Renal cortex interstitium (tissue), 11 donors: ENCODE measurements at regions not wholly inside any gene's neighbourhood (a gene's known extent, or its start where the extent isn't known, plus 50 kb on each side); places are given as distances from the start of the nearest gene placed in this dataset.

Source experiments
- DNase-seq, 11 donors: peaks; one replicate each; pipeline ENCODE4 v3.0.0-alpha.2; 2013; ENCODE audit warnings: low read depth in 9 of 11, low spot score in 4 of 11; ENCODE audit errors: extremely low read depth in 1 of 11

DNA sequence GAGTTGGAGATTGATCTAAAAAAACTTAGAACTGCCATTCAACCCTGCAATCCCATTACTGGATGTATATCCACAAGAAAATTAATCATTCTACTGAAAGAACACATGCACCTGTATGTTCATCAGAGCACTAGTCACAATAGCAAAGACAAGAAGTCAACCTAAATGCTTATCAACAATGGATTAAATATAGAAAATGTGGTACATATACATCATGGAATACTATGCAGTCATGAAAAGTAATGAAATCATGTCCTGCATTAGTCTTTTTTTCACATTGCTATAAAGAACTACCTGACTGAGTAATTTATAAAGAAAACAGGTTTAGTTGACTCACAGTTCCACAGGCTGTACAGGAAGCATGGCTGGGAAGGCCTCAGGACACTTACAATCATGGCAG, 850.5 kb downstream of the TECRL start:
- no peak for DNase-seq

DNA sequence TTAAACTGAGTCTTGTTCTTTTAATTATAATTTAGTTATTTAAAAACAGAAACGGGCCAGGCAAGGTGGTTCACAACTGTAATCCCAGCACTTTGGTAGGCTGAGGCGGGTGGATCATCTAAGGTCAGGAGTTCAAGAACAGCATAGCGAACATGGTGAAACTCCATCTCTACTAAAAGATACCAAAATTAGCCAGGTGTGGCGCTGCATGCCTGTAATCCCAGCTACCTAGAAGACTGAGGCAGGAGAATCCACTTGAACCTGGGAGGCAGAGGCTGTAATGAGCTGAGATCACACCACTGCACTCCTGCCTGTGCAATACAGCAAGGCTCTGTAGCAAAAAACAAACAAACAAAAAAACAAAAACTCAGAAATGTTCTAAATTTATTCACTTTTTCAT, 852.9 kb downstream of the TECRL start:
- no peak for DNase-seq

DNA sequence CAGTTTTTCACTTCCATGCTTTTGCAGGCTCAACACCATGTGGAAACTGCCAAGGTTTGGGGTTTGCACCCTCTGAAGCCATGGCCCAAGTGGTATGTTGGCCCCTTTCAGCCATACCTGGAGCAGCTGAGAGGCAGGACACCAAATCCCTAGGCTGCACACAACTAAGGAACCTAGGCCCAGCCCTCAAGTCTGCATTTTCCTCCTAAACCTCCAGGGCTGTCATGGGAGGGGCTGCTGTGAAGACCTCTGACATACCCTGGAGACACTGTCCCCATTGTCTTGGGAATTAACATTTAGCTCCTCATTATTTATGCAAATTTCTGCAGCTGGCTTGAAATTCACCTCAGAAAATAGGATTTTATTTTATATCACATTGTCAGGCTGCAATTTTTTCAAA, 856.1 kb downstream of the TECRL start:
- DNase-seq = no peak

DNA sequence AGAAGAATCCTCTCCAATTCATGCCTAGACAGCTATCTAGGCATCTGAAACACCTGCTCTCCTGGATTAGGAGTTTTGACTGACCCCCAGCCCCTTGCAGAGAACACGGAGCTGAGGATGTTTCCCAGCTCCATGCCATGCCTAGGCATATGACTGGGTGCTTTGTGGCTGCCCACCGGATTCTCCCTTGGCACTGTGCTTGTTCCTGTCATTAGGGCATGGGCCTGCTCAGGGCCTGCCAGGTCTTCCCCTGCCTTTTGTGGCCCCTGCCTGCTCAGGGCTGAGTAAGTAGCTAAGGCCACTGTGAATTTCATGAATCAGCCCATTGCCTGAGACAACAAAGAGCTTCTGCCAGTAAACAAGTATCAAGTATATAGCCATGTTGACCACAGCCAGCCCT, 867.4 kb downstream of the TECRL start:
- DNase-seq = no peak

DNA sequence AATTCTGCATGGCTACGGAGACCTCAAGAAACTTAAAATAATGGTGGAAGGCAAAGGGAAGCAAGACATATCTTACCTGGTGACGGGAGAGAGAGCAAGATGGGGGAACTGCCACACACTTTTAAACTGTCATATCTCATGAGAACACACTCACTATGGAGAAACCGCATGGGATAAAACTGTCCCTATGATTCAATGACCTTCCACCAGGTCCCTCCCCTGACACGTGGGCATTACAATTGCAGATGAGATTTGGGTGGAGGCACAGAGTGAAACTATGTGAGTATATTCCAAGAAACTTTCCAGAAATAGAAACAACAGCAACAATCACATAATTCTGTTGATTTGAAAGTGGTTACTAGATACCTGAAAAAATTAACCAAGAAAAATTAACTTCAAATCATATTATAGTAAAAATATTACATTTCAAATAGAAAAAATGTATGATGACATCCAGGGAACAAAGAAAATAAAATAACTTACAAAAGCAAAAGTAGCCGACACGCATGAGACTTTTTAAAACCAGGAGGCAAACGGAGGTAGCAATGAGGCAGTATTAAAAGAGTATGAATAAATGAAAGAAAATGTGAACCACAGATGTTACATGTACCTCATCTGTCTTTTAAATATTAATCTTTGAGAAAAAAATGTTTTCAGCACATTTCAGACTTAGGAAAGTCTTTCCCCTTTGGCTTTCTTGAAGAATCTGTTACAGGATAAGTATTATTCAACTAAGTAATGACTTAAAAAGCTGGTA, 879.5 kb downstream of the TECRL start:
- no peak for DNase-seq

DNA sequence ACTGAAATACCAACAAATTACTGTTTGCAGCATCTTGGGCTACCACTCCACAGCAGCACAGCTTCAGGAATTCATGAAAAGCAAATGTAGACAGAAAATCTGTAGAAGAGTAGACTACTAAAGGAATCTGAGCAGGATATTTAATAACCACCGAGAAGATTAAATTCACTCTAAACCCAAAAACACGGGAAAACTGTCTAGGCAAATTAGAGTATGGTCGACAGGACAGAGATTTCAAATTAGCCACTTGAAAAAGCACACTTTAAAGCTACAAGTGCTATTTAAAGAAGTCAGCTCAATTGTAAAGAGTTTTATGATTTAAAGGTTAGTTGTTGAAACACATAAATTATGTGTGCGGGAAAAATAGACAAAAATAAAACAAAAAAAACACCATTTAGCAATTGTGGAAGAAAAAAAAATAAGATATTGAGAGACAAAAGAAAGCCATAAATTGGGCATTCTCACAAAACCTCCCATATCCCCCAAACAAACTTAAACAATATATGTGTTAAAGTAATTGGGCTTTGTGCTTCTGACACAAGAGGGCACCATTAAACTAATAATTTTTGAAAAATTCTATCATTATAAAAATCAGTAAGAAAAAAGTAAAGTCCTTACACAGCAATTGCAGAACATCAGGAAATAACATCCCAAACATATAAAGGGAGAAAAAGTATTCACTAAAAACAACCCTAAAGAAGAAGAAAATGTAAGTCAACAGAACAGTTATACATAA, 880.8 kb downstream of the TECRL start:
- peak in 2 of 11 donors; percentile 0 to 4 for DNase-seq

DNA sequence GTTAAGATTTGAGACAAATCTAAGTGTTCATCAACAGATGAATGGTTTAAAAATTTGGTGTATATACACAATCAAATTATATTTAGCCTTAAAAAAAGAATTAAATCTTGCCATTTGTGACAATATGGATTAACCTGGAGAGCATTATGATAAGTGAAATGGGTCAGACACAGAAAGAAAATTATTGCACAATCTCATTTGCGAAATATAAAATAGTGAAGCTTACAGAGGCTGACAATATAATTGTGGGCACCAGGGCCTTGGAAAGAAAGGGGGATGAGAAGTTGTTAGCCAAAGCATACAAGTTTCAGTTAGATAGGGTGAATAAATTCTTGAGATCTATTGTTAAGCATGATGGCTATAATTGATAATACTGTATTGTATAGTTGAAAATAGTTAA, 883.0 kb downstream of the TECRL start:
- no peak for DNase-seq

DNA sequence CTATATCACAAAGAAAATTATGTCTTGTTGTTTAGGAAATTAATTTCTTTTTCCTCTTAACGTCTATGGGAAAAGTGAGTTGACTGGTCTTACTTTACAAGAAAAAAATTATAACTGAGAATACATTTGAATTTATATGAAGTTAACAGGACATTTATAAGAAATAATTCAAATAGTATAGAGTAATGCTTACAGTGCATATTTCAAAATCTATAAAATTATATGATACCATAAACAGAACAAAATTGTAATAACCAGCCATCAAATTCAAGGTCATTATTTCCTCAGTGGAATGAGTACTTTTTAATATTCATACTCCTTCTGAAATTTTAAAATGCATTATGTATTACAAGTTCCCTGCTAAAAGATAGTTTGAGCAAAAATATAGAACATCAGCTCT, 884.5 kb downstream of the TECRL start:
- DNase-seq = no peak

DNA sequence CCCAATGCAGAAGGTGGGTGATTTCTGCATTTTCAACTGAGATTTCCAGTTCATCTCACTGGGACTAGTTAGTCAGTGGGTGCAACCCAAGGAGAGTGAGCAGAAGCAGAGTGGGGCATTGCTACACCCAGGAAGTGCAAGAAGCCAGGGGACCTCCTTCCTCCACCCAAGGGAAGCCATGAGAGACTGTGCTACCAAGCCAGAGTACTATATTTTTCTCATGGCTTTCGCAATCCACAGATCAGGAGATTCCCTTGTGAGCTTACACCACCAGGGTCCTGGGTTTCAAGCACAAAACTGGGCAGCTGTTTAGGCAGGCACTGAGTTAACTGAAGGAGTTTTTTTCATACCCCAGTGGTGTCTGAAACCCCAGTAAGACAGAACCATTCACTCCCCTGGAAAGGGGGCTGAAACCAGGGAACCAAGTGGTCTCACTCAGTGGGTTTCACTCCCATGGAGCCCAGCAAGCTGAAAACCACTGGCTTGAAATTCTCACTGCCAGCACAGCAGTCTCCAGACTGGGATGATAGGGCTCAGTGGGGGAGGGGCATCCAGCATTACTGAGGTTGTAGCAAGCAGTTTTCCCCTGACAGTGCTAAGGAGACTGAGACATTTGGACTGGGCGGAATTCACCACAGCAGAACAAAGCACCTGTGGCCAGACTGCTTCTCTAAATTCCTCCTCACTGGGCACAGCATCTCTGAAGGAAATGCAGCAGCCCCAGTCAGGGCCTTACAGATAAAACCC, 903.4 kb downstream of the TECRL start:
- no peak for DNase-seq

DNA sequence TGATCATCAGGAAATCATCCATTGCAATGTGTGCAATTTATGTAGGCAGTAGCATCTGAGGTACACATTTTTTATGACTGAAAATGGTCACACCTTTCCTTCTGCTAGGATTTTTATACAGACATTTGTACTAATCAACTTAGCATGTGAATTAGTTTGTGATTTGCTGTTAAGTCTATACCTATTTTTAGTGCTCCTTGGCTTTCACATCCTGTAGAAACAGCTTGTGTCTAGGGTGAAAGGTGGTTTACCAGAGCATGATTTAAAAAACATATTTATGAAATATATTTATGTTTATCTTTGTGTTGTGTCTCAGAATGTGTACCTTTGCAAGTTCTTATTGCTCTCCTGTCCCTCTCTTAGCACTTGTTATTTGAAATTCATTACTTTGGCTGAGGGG, 916.0 kb downstream of the TECRL start:
- DNase-seq = no peak

DNA sequence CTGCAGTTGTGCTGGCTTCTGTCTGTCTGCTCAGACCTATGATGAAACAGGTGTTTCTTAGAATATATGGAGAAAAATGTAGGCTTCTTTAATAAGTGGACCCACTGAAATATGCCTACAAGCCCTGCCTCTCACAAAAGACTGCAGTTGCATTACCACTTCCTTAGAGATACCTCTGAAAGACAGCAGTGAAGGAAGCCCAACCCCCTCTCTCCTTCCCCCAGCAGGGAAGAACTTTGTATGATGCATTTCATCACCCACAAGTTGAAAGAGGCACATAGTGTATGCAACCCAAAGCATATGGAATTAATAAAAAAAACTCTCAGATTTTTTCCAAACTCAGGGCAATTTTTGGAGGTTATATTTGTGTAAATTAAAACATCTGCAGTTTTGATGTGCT, 916.7 kb downstream of the TECRL start:
- DNase-seq = no peak

DNA sequence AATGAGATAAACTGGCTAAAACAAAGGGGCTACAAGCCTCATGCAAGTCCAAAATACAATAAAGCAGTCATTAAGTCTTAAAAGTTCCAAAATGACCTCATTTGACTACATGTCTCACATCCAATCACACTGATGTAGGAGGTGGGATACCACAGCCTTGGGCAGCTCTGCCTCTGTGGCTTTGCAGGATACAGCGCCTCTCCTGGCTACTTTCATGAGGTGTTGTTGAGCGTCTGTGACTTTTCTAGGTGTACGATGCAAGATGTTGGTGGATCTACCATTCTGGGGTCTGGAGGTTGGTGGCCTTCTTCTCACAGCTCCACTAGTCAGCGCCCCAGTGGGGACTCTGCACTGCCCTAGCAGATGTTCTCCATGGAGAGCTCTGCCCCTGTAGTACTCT, 944.9 kb downstream of the TECRL start:
- DNase-seq = no peak

DNA sequence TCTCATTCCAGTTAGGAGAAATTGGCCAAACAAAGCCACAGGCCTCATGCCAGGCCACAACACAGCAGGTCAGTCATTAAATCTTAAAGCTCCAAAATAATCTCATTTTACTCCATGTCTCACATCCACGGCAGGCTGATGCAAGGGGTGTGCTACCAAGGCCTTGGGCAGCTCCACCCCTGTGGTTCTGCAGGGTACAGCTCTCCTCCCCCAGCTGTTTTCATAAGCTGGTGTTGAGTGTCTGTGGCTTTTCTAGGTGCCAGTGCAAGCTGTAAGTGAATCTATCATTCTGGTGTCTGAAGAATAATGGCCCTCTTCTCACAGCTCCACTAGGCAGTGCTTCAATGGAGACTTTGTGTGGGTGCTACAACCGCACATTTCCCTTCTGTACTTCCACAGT, 949.2 kb downstream of the TECRL start:
- DNase-seq = no peak

DNA sequence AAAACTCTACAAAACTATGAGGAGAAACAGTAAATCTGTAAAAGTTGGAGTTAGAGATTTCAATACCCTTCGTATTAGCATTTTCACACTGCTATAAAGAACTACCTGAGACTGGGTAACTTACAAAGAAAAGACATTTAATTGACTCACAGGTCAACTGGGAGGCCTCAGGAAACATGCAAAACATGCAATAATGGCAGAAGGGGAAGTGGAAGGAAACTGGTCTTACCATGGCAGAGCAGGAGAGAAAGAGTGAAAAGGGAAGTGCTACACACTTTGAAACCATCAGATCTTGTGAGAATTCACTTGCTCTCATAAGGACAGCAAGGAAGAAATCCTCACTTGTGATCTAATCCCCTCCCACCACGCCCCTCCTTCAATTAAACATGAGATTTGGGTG, 949.9 kb downstream of the TECRL start:
- DNase-seq = no peak

DNA sequence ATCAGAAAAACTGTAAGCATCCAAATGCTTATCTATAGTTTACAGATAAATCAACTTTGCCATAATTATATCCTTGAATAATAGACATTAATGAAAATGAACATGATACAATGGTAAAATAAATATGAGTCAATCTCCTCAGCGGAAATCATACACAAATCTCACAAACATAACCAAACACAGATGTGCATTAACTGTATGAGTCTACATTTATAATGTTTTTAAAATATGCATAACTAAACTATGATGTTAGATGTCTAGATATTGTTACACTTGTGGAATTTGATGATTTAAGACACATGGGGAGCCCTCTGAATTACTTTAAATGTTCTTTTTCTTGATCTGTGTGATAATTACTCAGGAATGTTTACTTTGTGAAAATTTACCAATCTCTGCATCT, 951.2 kb downstream of the TECRL start:
- no peak for DNase-seq

DNA sequence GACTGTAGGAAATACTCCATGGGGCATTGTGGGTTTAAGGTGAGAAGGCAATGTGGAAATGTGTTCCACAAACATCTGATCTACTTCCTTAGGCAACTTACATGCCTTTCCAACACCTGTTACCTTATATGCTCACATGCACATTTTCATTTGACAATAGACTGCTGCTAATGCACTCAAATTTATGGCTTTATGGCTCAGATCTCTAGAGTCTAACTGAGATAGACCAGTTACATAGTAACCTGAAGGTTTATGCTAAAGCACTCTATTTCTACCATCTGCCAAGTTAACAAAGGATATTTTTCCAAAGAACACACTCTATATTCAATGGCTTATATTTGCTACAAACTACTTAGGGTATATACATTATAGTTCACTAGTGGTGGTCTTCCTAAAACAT, 969.0 kb downstream of the TECRL start:
- DNase-seq = no peak

DNA sequence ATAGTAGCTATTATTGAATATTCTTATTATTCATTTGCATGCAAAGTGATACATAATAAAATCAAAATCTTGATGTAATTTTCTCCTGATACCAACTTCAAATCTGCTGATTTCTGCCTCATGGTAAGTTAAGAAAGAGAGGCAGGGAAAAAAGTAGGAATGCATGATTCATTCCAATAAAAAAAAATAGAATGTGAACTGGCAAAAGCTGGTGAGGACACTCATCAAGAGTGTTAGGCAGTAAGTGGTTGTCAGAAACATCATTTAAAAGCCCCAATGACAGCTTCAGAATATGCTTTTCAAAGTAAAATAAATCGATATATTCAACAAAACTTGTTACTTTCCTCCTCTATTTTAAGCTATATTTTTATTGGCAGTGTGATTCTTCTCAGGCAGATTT, 979.1 kb downstream of the TECRL start:
- no peak for DNase-seq

DNA sequence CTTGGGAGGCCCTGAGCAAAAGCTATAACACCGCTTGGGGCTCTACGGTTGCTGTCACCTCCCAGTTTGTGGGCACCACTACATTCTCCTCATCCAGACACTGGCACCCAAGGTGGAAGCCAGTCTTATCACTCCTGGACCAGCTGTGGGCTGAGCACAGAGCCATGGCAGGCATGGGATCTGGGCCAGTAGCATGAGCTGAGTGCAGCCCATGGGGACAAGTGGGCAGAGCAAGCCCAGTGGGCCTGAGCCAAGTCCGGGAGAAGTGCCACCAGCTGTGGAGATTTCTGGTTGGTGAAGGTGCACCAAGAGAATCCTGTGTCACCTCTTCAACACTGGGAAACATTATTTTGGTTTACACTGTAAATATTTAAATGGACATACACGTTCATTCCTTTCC, 1013.0 kb downstream of the TECRL start:
- DNase-seq = no peak

DNA sequence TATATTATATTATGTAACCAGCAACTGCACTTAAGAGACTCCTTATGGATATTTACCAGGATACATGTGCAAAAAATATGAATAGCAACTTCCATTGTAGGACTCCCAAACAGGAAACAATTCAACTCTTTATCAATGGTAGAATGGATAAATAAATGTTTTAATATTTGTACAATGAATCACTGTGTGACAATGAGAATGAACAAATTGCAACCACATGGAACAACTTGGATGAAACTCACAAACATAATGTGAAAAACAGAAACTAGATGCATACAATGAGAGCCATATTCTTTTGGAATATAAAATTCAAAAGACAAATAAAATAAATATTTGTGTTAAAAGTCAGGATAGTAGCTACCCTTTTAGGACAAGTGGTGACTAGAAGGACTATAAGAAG, 1015.7 kb downstream of the TECRL start:
- no peak for DNase-seq

DNA sequence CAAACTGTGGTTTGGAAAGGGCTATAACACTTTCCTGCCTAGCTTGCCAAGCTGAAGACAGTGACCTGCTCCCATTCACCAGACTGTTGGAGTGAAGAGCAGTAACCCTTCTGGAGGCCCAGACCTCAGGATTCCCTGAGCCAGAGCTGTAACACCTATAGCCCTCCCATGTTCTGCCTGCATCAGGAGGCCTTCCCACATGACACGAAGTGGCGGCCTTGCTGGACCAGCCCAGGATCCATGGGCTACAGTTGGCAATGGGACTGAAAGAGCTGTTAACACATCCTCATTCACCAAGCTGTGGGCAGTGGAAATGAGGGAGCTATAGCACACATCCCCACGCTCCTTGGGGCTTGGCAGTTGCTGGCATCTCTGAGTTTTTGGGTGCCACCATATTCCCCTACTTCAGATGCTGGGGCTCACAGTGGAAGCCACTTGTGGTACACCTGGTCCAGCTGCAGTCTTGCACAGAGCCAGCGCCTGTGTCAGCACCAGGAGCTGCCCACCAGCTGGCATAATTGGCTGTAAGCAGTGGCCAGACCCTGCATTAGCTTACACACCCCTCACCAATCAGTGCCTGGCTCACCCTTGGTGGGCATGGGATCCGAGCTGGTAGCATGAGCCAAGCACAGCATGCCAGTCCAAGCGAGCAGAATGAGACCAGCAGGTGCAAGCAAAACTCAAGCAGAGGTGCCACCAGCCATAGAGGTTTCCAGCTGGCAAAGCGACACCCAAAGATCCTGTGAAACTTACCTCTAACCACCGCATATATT, 1029.3 kb downstream of the TECRL start:
- no peak for DNase-seq
